ENCODE measurements at regions not wholly inside any gene's neighbourhood (a gene's known extent, or its start where the extent isn't known, plus 50 kb on each side); places are given as distances from the start of the nearest gene placed in this dataset.

- H3K4me3 ChIP-seq (ENCODE audit: low read depth, low read length), result no peak overlapping the region
- TF ChIP-seq CTCF (IDR thresholded peaks at IDR 0.05; ENCODE audit: low read depth, low read length), result no peak
- no peak for TF ChIP-seq POLR2A (IDR thresholded peaks at IDR 0.05; ENCODE audit: extremely low read depth, insufficient read length)
- no peak for TF ChIP-seq MYC (IDR thresholded peaks at IDR 0.05; ENCODE audit: low read depth, low read length)
- TF ChIP-seq MAX (IDR thresholded peaks at IDR 0.05; ENCODE audit: low read depth, low read length), result no peak
- no peak for DNase-seq (ENCODE audit: low read depth)
Measured at GRCh38 chr22:48340191-48340590, 1487.5 kb downstream of the BRD1 start.

GRCh38 chr22:48338793-48339705 is 1488.6 kb downstream of the BRD1 start:
- DNase-seq (ENCODE audit: low read depth), result no peak
- TF ChIP-seq MYC (IDR thresholded peaks at IDR 0.05; ENCODE audit: low read depth, low read length), result no peak
- TF ChIP-seq POLR2A (IDR thresholded peaks at IDR 0.05; ENCODE audit: extremely low read depth, insufficient read length), result no peak
- no peak for TF ChIP-seq MAX (IDR thresholded peaks at IDR 0.05; ENCODE audit: low read depth, low read length)
- TF ChIP-seq CTCF (IDR thresholded peaks at IDR 0.05; ENCODE audit: low read depth, low read length), result no peak
- H3K4me3 ChIP-seq (ENCODE audit: low read depth, low read length), result no peak overlapping the region

GRCh38 chr22:48337957-48338792 is 1489.5 kb downstream of the BRD1 start:
- DNase-seq (ENCODE audit: low read depth), result no peak
- TF ChIP-seq MAX (IDR thresholded peaks at IDR 0.05; ENCODE audit: low read depth, low read length) (no peak), POLR2A (IDR thresholded peaks at IDR 0.05; ENCODE audit: extremely low read depth, insufficient read length) (no peak), CTCF (IDR thresholded peaks at IDR 0.05; ENCODE audit: low read depth, low read length) (no peak), MYC (IDR thresholded peaks at IDR 0.05; ENCODE audit: low read depth, low read length) (no peak)
- no peak overlapping the region for H3K4me3 ChIP-seq (ENCODE audit: low read depth, low read length)

GRCh38 chr22:48336339-48337060 is 1491.2 kb downstream of the BRD1 start:
- TF ChIP-seq CTCF (IDR thresholded peaks at IDR 0.05; ENCODE audit: low read depth, low read length), result no peak
- no peak for TF ChIP-seq MYC (IDR thresholded peaks at IDR 0.05; ENCODE audit: low read depth, low read length)
- TF ChIP-seq POLR2A (IDR thresholded peaks at IDR 0.05; ENCODE audit: extremely low read depth, insufficient read length), result no peak
- TF ChIP-seq MAX (IDR thresholded peaks at IDR 0.05; ENCODE audit: low read depth, low read length), result no peak
- no peak for DNase-seq (ENCODE audit: low read depth)
- no peak overlapping the region for H3K4me3 ChIP-seq (ENCODE audit: low read depth, low read length)

DNA sequence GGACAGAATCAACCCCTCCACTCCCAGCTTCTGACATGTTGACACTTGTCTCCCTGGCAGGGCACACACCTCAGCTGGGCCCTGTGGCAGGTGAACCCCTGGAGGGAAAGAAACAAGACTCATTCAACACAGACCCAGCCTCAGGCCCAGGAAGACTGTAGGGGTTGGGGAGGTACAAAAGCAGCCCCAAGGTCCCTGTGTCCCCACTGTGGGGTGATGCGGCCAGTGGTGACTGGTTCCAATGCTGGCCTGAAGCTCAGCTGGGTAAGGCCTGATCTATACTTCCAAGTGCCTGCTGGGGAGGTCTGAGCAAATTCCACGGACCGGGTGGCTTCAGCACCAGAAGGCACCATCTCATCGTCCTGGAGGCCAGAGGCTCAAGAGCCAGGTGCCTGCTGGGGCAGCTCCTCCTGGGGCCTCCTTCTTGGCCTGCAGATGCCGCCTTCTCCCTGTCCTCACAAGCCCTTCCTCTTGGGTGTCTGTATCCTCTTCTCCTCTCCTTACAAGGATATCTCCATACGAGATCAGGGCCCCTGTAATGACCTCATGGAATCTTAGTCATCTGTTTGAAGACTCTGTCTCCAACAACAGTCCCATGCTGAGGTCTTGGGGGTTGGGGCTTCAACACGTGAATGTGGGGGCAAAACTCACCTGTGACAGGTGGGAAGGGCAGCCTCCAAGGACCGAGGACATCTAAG is 1492.1 kb downstream of the BRD1 start:
- DNase-seq (ENCODE audit: low read depth), result no peak
- no peak overlapping the region for H3K4me3 ChIP-seq (ENCODE audit: low read depth, low read length)
- TF ChIP-seq CTCF (IDR thresholded peaks at IDR 0.05; ENCODE audit: low read depth, low read length), result no peak
- TF ChIP-seq MAX (IDR thresholded peaks at IDR 0.05; ENCODE audit: low read depth, low read length), result no peak
- TF ChIP-seq POLR2A (IDR thresholded peaks at IDR 0.05; ENCODE audit: extremely low read depth, insufficient read length), result no peak
- no peak for TF ChIP-seq MYC (IDR thresholded peaks at IDR 0.05; ENCODE audit: low read depth, low read length)

Measured in NB4 (cell line).